ENCODE measurements at regions not wholly inside any gene's neighbourhood (a gene's known extent, or its start where the extent isn't known, plus 50 kb on each side); places are given as distances from the start of the nearest gene placed in this dataset.

DNA sequence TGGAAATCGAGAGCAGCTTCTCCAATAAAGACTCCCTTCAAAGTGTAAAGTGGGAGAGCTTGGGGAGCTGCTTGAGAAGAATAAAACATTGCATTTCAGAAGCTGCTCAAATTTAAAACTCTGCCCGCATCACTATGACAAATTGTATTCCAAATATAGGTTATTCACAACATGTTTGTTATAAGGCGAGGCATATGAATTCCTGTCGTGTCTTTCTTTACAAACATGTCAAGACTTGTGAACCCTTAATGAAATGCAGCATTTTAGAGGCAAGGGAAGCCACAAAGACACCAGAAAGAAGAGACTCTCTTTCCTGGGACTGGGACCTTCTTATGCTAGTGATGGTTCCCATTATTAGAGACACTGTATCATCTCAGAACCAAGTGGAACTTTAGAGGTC, 311.2 kb downstream of the DHX15 start:
- Histone ChIP-seq H3K4me3 (ENCODE audit: low read length) (no peak overlapping the region), H3K27me3 (ENCODE audit: control insufficient read depth, insufficient read depth, low read length) (no peaks in the 10 kb centered on the region), H3K9me3 (ENCODE audit: control insufficient read depth, low read length) (no peaks in the 10 kb centered on the region), H3K9ac (ENCODE audit: low read length) (no peak overlapping the region), H3K36me3 (ENCODE audit: control insufficient read depth, insufficient read depth, low read length) (no peaks in the 10 kb centered on the region), H3K4me1 (ENCODE audit: control insufficient read depth, insufficient read depth, low read length) (no peaks in the 10 kb centered on the region)

GRCh38 chr4:24266951-24267722, 317.2 kb downstream of the DHX15 start:
- no peak overlapping the region for H3K9ac ChIP-seq (ENCODE audit: low read length)

DNA sequence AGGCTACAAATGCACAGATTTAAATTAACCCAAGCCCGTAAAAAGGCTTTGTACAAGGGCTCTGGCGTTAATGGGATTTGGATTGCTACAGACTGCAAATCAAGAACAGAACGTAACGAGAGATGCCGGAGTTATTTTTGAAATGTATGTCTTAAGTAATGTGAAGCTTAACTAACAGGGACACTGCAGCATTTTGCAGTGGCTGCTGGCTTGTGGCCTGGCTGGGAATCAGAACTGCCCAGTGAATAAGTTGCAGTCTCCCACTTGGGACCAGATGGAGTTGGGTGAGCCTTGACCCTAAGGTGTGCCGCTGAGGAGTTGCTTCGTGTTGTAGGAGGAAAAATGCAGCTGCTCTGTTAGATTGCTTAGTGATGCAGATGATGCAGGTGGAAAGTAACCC, 318.4 kb downstream of the DHX15 start:
- Histone ChIP-seq H3K9ac (ENCODE audit: low read length) (no peak overlapping the region), H3K36me3 (ENCODE audit: control insufficient read depth, insufficient read depth, low read length) (no peaks in the 10 kb centered on the region), H3K9me3 (ENCODE audit: control insufficient read depth, low read length) (no peaks in the 10 kb centered on the region), H3K4me3 (ENCODE audit: low read length) (no peak overlapping the region), H3K27me3 (ENCODE audit: control insufficient read depth, insufficient read depth, low read length) (no peaks in the 10 kb centered on the region), H3K4me1 (ENCODE audit: control insufficient read depth, insufficient read depth, low read length) (no peaks in the 10 kb centered on the region)

More at GRCh38 chr4:24266951-24267722, 317.2 kb downstream of the DHX15 start:
- H3K36me3 ChIP-seq (ENCODE audit: control insufficient read depth, insufficient read depth, low read length), result no peaks in the 10 kb centered on the region
- no peaks in the 10 kb centered on the region for H3K27me3 ChIP-seq (ENCODE audit: control insufficient read depth, insufficient read depth, low read length)
- no peaks in the 10 kb centered on the region for H3K4me1 ChIP-seq (ENCODE audit: control insufficient read depth, insufficient read depth, low read length)
- H3K9me3 ChIP-seq (ENCODE audit: control insufficient read depth, low read length), result no peaks in the 10 kb centered on the region
- H3K4me3 ChIP-seq (ENCODE audit: low read length), result no peak overlapping the region

GRCh38 chr4:24262616-24263015, 321.7 kb downstream of the DHX15 start:
- H3K36me3 ChIP-seq (ENCODE audit: control insufficient read depth, insufficient read depth, low read length), result no peaks in the 10 kb centered on the region
- H3K4me3 ChIP-seq (ENCODE audit: low read length), result no peak overlapping the region
- no peak overlapping the region for H3K9ac ChIP-seq (ENCODE audit: low read length)
- H3K9me3 ChIP-seq (ENCODE audit: control insufficient read depth, low read length), result no peaks in the 10 kb centered on the region
- no peaks in the 10 kb centered on the region for H3K4me1 ChIP-seq (ENCODE audit: control insufficient read depth, insufficient read depth, low read length)
- no peaks in the 10 kb centered on the region for H3K27me3 ChIP-seq (ENCODE audit: control insufficient read depth, insufficient read depth, low read length)

- H3K4me1 ChIP-seq (ENCODE audit: control insufficient read depth, insufficient read depth, low read length), result no peaks in the 10 kb centered on the region
- no peaks in the 10 kb centered on the region for H3K36me3 ChIP-seq (ENCODE audit: control insufficient read depth, insufficient read depth, low read length)
- H3K27me3 ChIP-seq (ENCODE audit: control insufficient read depth, insufficient read depth, low read length), result no peaks in the 10 kb centered on the region
- H3K9ac ChIP-seq (ENCODE audit: low read length), result no peak overlapping the region
- H3K4me3 ChIP-seq (ENCODE audit: low read length), result no peak overlapping the region
- no peaks in the 10 kb centered on the region for H3K9me3 ChIP-seq (ENCODE audit: control insufficient read depth, low read length)
Measured at GRCh38 chr4:24262084-24262483, 322.3 kb downstream of the DHX15 start.

- Histone ChIP-seq H3K9me3 (ENCODE audit: control insufficient read depth, low read length) (no peaks in the 10 kb centered on the region), H3K27me3 (ENCODE audit: control insufficient read depth, insufficient read depth, low read length) (no peaks in the 10 kb centered on the region), H3K4me3 (ENCODE audit: low read length) (no peak overlapping the region), H3K4me1 (ENCODE audit: control insufficient read depth, insufficient read depth, low read length) (no peaks in the 10 kb centered on the region), H3K9ac (ENCODE audit: low read length) (no peak overlapping the region), H3K36me3 (ENCODE audit: control insufficient read depth, insufficient read depth, low read length) (no peaks in the 10 kb centered on the region)
Measured at GRCh38 chr4:24260923-24261564, 323.3 kb downstream of the DHX15 start.

- H3K9me3 ChIP-seq (ENCODE audit: control insufficient read depth, low read length), result no peaks in the 10 kb centered on the region
- H3K36me3 ChIP-seq (ENCODE audit: control insufficient read depth, insufficient read depth, low read length), result no peaks in the 10 kb centered on the region
- no peaks in the 10 kb centered on the region for H3K4me1 ChIP-seq (ENCODE audit: control insufficient read depth, insufficient read depth, low read length)
- H3K9ac ChIP-seq (ENCODE audit: low read length), result no peak overlapping the region
- no peak overlapping the region for H3K4me3 ChIP-seq (ENCODE audit: low read length)
- no peaks in the 10 kb centered on the region for H3K27me3 ChIP-seq (ENCODE audit: control insufficient read depth, insufficient read depth, low read length)
Measured at GRCh38 chr4:24260133-24260715, 324.1 kb downstream of the DHX15 start.

- Histone ChIP-seq H3K9ac (ENCODE audit: low read length) (no peak overlapping the region), H3K9me3 (ENCODE audit: control insufficient read depth, low read length) (no peaks in the 10 kb centered on the region), H3K4me1 (ENCODE audit: control insufficient read depth, insufficient read depth, low read length) (no peaks in the 10 kb centered on the region), H3K27me3 (ENCODE audit: control insufficient read depth, insufficient read depth, low read length) (no peaks in the 10 kb centered on the region), H3K4me3 (ENCODE audit: low read length) (no peak overlapping the region), H3K36me3 (ENCODE audit: control insufficient read depth, insufficient read depth, low read length) (no peaks in the 10 kb centered on the region)
Measured at GRCh38 chr4:24256547-24256946, 327.8 kb downstream of the DHX15 start.

- H3K9ac ChIP-seq (ENCODE audit: low read length), result no peak overlapping the region
- no peak overlapping the region for H3K4me3 ChIP-seq (ENCODE audit: low read length)
- no peaks in the 10 kb centered on the region for H3K4me1 ChIP-seq (ENCODE audit: control insufficient read depth, insufficient read depth, low read length)
- H3K36me3 ChIP-seq (ENCODE audit: control insufficient read depth, insufficient read depth, low read length), result no peaks in the 10 kb centered on the region
- no peaks in the 10 kb centered on the region for H3K9me3 ChIP-seq (ENCODE audit: control insufficient read depth, low read length)
- H3K27me3 ChIP-seq (ENCODE audit: control insufficient read depth, insufficient read depth, low read length), result no peaks in the 10 kb centered on the region
Measured at GRCh38 chr4:24256066-24256465, 328.3 kb downstream of the DHX15 start.

DNA sequence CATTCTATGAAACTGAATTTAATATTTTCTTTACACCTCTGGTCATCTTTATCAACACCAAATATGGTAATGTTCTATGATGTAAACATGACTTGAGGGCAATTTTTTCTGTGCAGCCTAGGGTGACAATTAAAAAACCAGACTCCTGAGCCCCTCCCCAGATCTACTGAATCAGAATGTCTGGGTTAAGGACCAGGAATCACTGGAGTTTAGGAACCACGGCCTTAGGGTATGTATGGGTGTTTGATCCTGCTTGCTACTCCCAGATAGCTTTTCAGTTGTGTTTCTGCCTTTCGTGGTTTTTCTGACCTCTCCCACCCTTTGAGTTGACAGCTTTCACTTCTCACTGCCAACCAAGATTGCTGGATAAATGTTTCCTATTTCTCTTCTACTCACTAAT, 332.2 kb downstream of the DHX15 start:
- Histone ChIP-seq H3K36me3 (ENCODE audit: control insufficient read depth, insufficient read depth, low read length) (no peaks in the 10 kb centered on the region), H3K9ac (ENCODE audit: low read length) (no peak overlapping the region), H3K4me1 (ENCODE audit: control insufficient read depth, insufficient read depth, low read length) (no peaks in the 10 kb centered on the region), H3K9me3 (ENCODE audit: control insufficient read depth, low read length) (no peaks in the 10 kb centered on the region), H3K4me3 (ENCODE audit: low read length) (no peak overlapping the region), H3K27me3 (ENCODE audit: control insufficient read depth, insufficient read depth, low read length) (no peaks in the 10 kb centered on the region)

- no peak overlapping the region for H3K9ac ChIP-seq (ENCODE audit: low read length)
- no peaks in the 10 kb centered on the region for H3K4me1 ChIP-seq (ENCODE audit: control insufficient read depth, insufficient read depth, low read length)
- H3K36me3 ChIP-seq (ENCODE audit: control insufficient read depth, insufficient read depth, low read length), result no peaks in the 10 kb centered on the region
- H3K27me3 ChIP-seq (ENCODE audit: control insufficient read depth, insufficient read depth, low read length), result no peaks in the 10 kb centered on the region
- no peaks in the 10 kb centered on the region for H3K9me3 ChIP-seq (ENCODE audit: control insufficient read depth, low read length)
- H3K4me3 ChIP-seq (ENCODE audit: low read length), result no peak overlapping the region
Measured at GRCh38 chr4:24251589-24251988, 332.8 kb downstream of the DHX15 start.

DNA sequence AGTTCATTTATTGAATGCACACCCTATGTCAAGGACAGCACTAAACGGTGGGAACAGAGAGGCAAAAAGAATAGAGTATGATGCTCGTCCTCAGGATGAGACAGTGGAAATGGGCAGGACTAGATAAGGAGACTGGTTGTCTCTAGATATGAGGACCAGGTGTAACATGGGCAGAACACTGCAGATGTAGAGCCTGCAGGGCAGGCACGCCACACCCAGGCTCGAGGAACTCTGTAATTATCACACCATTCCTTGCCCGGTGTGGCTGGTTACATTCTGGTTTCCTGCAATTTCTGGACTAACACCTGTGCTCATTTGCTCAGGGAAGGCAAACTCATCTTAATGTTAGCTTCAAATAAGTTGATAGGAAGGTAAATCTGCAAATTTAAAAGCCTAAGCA, 334.4 kb downstream of the DHX15 start:
- Histone ChIP-seq H3K9me3 (ENCODE audit: control insufficient read depth, low read length) (no peaks in the 10 kb centered on the region), H3K4me3 (ENCODE audit: low read length) (no peak overlapping the region), H3K4me1 (ENCODE audit: control insufficient read depth, insufficient read depth, low read length) (no peaks in the 10 kb centered on the region), H3K36me3 (ENCODE audit: control insufficient read depth, insufficient read depth, low read length) (no peaks in the 10 kb centered on the region), H3K9ac (ENCODE audit: low read length) (no peak overlapping the region), H3K27me3 (ENCODE audit: control insufficient read depth, insufficient read depth, low read length) (no peaks in the 10 kb centered on the region)

Measured in mucosa of stomach (tissue), 1 donor.